ENCODE measurements at regions not wholly inside any gene's neighbourhood (a gene's known extent, or its start where the extent isn't known, plus 50 kb on each side); places are given as distances from the start of the nearest gene placed in this dataset.

DNA sequence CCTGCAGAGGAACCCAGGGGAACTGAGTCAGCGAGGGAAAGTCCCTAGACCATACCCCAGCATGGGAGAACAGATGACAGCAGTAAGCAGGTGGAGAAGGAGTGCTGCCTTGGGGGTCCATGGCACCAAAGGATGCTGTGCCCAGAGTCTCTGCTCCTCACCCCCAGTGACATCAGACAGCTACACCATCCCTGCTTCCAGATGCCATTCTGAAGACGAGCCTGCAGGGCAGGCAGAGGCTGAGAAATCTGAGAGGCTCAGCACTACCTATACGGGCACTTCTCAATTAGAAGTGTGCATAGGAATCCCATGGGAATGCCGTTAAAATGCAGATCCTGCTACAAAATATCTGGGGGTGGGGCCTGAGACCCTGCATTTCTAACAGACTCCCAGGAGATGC is 211.3 kb upstream of the NSMCE3 start:
- DNase-seq: peak; percentile 29

- peak; percentile 22 for DNase-seq
Measured at GRCh38 chr15:29480278-29480677, 210.7 kb upstream of the NSMCE3 start.

- no peak for DNase-seq
Measured at GRCh38 chr15:29477256-29477655, 207.6 kb upstream of the NSMCE3 start.

- DNase-seq: peak; percentile 22
Measured at GRCh38 chr15:29476503-29477080, 207.0 kb upstream of the NSMCE3 start.

DNA sequence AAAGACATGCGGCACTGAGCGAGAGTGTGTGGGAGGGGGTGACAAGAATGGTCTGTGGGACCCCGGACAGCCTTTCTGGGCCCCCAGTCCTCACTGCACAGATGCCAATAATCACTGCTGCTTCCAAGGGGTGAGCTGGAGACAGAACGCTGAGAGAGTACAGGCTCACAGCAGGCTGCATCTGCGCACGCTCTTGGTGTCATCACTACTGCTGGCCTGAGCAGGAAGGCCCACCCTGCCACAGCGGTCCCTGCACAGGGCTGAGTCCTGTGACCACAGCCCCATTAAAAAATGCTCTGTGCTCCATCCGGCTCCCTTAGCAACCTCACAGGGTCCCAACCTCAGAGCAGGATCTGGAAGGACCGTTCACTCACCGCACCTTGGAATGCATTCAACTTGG is 205.5 kb upstream of the NSMCE3 start:
- peak; percentile 12 for DNase-seq

GRCh38 chr15:29473621-29474105 is 204.0 kb upstream of the NSMCE3 start:
- peak; percentile 34 for DNase-seq

- DNase-seq: peak; percentile 28
Measured at GRCh38 chr15:29472901-29473445, 203.4 kb upstream of the NSMCE3 start.

GRCh38 chr15:29471757-29472156 is 202.1 kb upstream of the NSMCE3 start:
- DNase-seq: peak; percentile 43

GRCh38 chr15:29471306-29471705 is 201.7 kb upstream of the NSMCE3 start:
- DNase-seq: peak; percentile 40

GRCh38 chr15:29470794-29471193 is 201.2 kb upstream of the NSMCE3 start:
- DNase-seq: no peak

GRCh38 chr15:29470311-29470710 is 200.7 kb upstream of the NSMCE3 start:
- peak; percentile 37 for DNase-seq

DNA sequence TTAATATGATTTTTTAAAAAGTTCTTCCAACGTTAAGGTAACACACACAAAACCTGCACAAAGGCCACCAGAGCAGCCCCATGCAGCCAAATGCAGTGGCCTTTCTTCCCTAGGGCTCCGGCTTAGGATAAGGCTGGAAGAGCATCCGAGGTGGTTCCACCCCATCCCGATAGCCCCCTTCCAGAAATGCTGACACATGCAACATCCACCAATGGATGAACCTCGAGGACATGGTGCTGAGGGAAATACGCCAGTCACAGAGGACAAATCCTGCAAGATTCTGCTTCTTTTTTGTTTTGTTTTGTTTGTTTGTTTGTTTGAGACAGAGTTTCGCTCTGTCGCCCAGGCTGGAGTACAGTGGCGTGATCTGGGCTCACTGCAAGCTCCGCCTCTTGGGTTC is 199.3 kb upstream of the NSMCE3 start:
- no peak for DNase-seq

- DNase-seq: no peak
Measured at GRCh38 chr15:29467091-29467490, 197.5 kb upstream of the NSMCE3 start.

- DNase-seq: no peak
Measured at GRCh38 chr15:29466292-29466691, 196.7 kb upstream of the NSMCE3 start.

- no peak for DNase-seq
Measured at GRCh38 chr15:29465816-29466215, 196.2 kb upstream of the NSMCE3 start.

- DNase-seq: no peak
Measured at GRCh38 chr15:29465196-29465595, 195.6 kb upstream of the NSMCE3 start.

GRCh38 chr15:29461877-29462276 is 192.3 kb upstream of the NSMCE3 start:
- no peak for DNase-seq

DNA sequence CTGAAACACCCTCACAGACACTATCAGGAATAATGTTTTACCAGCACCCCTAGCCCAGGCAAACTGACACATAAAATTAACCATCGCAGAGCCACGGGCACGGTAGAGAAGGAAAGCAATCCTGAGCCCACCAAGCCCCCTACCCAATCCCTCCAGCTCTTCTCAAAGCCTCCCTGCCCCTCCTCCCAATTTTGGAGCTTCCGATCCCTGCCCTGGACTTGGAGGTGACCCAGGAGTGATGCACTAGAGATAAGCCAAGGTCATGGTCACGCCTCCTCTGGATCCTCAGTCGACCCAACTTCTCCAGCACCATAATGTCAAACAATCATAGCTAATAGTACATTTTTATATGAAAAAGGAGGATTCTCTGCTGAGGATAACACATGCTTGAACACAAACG is 188.7 kb upstream of the NSMCE3 start:
- DNase-seq: no peak

DNA sequence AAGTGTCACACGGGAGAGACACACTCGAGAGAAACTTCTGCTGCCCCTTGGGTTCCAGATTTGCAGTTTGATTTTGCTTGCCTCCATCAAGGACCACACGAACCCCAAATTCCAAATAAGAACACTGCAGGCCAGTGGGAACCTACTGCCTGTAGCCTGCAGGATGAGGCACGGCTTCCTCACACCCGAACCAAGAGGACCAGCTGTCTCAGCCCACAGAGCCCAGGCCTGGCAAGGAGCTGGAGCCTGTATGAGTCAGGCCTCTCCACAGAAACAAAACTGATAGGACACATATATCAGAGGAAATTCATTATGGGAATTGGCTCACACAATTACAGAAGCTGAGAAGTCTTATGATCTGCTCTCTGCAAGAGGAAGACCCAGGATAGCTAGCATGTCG is 188.1 kb upstream of the NSMCE3 start:
- no peak for DNase-seq

GRCh38 chr15:29456964-29457363 is 187.3 kb upstream of the NSMCE3 start:
- no peak for DNase-seq

GRCh38 chr15:29456255-29456654 is 186.6 kb upstream of the NSMCE3 start:
- no peak for DNase-seq

DNA sequence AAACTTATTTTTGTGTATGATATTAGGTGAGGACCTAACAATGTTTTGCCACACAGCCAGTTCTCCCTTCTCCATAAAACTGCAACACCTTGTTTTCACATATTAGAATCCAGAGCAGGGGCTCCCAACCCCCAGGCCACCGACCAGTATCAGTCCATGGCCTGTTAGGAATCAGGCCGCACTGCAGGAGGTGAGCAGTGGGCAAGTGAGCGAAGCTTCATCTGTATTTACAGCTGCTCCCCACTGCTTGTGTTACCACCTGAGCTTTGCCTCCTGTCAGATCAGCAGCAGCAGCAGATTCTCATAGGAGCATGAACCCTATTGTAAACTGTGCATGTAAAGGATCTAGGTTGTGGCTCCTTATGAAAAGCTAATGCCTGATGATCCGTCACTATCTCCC is 185.9 kb upstream of the NSMCE3 start:
- DNase-seq: no peak

DNA sequence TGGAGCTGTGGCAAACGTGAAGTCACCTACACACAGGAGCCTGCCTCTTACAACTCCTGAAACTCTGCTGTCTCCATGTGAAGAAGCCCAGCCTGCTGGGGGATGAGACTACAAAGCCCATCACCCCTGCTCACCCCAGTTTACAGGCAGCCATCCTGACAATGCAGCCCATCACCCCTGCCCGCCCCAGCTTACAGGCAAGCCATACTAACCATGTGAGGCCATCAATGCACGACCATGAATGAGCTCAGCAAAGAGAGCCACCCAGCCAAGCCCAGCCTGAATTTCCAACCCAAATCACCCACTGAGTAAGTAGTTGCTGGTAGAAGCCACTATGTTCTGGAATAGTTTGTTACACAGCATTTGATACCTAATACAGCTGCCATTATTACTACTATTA is 185.4 kb upstream of the NSMCE3 start:
- DNase-seq: no peak

DNA sequence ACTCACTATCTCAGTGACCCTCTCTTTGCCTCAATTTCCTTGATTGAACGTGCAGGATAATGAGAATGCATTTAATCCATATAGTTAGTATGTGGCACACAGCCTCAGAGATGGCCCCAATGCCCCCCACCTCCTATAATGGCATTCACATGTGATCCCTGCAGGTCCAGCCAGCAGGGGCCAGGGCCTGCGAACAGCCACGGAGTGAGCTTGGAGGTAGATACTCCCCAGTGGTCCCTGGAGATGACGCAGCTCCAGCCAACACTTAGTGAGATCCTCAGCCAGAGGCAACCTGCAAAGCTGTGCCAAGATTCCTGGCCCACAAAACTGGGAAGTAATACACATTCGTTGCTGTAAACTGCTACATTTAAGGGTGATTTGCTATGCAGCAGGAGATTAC is 184.9 kb upstream of the NSMCE3 start:
- DNase-seq: no peak

All from islet precursor cell (in vitro differentiated cells).